ENCODE measurements at regions not wholly inside any gene's neighbourhood (a gene's known extent, or its start where the extent isn't known, plus 50 kb on each side); places are given as distances from the start of the nearest gene placed in this dataset.
"Not testable (repeated sequence)": the region's sequence is repeated elsewhere in the genome, so short reads cannot be mapped to it uniquely, and the experiment has no call there.

DNA sequence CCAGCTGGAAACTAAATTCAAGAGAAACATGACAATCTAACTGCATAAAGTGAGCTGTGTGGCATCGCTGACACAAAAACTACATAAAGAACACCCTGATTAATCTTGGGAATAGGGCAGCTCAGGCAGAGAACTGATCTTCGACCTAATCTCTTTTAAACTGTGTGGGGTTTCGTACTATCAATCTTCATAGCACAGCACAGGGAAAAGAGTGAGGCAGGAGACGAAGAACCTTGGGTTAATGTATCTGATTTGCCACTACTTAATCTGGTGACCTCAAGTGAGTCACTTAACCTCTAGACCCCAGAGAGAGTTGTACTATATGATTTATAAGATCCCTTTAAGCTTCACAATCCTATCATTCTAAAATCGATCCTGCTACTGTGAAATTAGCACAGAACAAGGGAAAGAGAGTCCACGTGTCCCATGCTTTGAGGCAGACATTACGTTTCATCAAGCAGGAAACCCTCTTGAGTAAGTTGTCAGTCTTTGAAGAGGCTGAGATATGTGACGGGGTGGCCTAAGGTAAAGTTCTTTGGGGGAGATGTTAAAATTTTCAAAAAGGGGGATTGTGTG, 519.7 kb downstream of the SOCS6 start:
- H3K4me3 ChIP-seq = no peak overlapping the region

DNA sequence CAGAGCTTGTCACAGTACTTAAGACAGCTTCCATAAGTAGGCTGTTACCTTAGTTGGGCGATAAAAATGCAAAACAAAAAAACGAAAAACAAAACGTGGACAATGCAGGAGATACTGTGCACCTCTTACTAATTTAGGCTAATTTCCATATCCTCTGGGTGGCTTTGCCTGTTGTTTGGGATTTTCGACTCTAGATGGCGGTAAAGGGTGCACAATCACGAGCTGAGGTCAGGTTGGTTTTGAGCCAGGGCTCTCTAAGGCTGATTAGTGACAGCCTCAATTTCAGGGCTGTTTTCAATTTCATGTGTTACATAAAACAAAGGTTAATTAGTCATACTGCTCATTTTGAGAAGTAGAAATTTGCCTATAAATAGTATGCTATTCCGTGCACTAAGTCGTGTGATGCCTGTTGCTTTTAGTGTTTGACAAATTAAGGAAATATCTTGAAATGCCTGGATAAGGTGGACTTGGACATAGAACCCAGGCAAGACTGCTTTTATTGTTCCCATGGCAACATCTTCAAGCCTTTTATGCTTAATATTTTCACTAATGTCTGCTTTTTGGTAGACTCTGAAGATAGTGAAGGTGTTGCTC, 493.1 kb downstream of the SOCS6 start:
- no peak overlapping the region for H3K4me3 ChIP-seq
- no peak overlapping the region for H3K27ac ChIP-seq

More for the DNA sequence above, 519.7 kb downstream of the SOCS6 start:
- no peak overlapping the region for H3K27ac ChIP-seq

DNA sequence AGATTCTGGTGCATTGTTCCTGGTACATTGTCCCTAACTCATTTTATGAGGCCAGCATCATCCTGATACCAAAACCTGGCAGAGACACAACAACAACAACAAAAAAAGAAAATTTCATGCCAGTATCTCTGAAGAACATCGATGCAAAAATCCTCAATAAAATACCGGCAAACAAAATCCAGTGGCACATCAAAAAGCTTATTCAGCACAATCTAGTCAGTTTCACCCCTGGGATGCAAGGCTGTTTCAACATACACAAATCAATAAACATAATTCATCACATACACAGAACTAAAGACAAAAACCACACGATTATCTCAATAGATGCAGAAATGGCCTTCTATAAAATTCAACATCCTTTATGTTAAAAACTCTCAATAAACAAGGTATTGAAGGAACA, 477.4 kb downstream of the SOCS6 start:
- not testable (repeated sequence) for H3K27ac ChIP-seq, H3K4me3 ChIP-seq

DNA sequence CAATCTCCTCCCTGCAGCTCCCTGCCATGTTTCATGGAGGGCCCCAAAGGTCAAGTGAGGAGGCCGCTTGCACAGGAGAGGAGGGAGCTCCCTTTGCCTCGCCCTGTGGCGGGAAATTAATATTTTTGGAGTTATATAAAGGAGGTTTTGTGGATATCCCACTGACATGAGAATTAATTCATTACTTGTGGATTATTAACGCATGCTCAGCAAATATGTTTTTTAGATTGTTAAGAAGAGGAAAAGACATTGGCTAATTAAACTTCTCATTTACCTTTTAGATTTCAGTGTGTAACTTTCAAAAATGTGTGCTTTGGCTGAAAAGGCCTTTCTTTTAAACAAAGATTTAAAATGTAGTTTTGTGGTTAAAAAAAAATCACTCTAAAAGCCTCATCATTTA, 474.0 kb downstream of the SOCS6 start:
- Histone ChIP-seq H3K27ac (no peak overlapping the region), H3K4me3 (no peak overlapping the region)

DNA sequence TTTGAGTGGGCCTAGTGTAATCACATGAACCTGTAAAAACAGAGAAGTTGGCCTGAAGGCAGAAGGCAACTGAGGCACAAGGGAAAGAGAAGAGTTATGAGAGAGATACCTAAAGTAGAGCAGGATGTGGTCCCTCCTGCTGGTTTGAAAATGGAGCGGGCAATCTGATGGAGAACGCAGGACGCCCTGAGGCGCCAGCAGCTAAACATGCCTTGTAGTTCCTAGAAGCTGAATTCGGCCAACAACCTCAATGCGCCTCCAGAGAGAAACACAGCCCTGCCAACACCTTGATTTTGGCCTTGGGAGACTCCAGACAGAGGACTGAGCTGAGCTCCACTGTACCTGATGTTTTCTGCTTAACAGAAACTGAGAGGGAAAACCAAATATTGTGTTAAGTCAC, 469.9 kb downstream of the SOCS6 start:
- no peak overlapping the region for H3K4me3 ChIP-seq
- no peak overlapping the region for H3K27ac ChIP-seq

DNA sequence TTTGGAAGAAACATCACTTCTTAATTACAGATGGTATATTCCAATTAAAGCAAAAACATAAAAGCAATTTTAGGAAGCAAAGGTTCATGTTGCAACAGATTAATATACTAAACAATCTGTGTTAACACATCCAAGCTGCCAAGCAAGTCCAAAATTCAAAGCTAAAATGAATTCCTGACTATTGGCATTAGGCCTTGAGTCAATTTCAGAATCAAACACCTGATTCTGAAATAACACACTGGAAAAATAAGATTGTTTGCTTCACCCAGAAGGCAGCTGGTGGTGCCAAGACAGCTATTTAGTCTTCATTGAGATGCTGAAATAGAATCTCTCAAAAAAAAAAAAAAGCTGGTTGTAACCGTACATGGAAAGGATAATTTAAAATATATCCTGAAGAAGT, 465.6 kb downstream of the SOCS6 start:
- Histone ChIP-seq H3K4me3 (no peak overlapping the region), H3K27ac (no peak overlapping the region)

GRCh38 chr18:70732916-70733315, 444.1 kb downstream of the SOCS6 start:
- no peak overlapping the region for H3K4me3 ChIP-seq
- H3K27ac ChIP-seq = no peak overlapping the region

DNA sequence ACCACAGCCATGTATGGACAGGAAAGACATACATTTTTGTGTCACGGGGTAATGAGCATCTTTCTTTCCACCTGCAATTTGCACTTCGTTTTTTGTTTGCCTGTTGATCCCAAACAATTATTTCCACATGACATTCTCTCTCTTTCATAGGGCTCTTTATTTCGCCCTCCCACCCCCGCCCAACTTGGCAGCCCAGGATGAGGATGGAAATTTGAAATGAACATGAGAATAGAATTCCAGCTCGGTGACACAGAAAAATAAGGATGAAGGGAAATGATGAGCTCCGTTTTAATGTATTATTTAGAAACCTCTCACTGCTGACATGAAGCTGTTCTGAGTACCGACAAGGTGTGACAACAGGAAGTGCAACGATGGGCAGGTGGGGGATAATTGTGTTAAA, 443.3 kb downstream of the SOCS6 start:
- H3K4me3 ChIP-seq = no peak overlapping the region

GRCh38 chr18:70720607-70721006, 431.8 kb downstream of the SOCS6 start:
- Histone ChIP-seq H3K27ac (no peak overlapping the region), H3K4me3 (no peak overlapping the region)

More for the DNA sequence above, 443.3 kb downstream of the SOCS6 start:
- no peak overlapping the region for H3K27ac ChIP-seq

GRCh38 chr18:70709720-70710119, 420.9 kb downstream of the SOCS6 start:
- H3K4me3 ChIP-seq = no peak overlapping the region
- no peak overlapping the region for H3K27ac ChIP-seq

DNA sequence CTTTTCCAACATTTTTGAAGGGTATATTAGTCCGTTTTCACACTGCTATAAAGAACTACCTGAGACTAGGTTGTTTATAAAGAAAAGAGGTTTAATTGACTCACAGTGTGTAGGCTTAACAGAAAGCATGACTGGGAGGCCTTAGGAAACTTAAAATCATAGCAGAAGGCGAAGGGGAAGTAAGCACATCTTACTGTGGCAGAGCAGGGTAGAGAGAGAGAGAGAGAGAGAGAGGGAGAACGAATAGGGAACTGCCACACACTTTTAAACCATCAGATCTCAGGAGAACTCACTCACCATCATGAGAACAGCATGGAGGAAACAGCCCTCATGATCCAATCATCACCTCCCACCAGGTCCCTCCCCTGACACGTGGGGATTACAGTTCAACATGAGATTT, 420.3 kb downstream of the SOCS6 start:
- H3K4me3 ChIP-seq = no peak overlapping the region
- no peak overlapping the region for H3K27ac ChIP-seq

DNA sequence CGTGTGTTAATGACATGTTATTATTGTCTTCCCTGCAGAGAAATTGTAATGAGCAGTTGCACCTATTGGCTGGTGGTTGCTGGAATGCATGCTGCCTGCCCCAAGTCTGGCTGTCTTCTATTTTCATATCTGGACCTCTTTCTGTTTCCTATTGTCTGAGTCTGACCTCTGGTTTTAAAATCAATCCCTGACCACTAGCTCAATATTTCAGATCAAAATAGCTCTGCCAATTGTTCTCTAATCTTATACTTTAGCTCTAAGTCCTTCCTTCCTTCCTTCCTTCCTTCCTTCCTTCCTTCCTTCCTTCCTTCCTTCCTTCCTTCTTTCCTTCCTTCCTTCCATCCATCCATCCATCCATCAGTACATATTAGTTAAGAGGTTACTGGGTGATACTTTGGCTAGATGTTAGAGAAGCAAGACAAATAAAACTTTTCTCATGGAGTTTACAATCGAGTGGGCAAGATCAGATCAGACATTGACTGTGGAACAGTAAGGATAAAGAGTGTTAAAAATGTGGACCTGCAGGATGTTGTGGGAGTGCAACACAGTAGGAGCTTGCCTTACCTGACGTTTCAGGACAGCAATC, 417.1 kb downstream of the SOCS6 start:
- Histone ChIP-seq H3K4me3 (no peak overlapping the region), H3K27ac (no peak overlapping the region)

DNA sequence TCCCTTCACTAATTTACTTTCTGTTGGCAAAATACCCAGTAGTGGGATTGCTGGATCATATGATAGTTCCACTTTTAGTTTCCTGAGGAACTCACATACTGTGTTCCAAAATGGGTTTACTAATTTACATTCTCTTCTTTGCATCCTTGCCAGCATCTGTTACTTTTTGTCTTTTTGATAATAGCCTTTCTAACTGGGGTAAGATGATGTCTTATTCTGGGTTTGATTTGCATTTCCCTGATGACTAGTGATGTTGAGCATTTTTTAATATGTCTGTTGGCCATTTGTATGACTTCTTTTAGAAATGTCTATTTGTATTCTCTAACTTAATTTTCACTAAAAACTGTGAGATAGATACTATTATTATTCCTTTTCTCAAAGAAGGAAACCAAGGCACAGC, 411.7 kb downstream of the SOCS6 start:
- no peak overlapping the region for H3K4me3 ChIP-seq
- H3K27ac ChIP-seq = no peak overlapping the region

GRCh38 chr18:70698574-70698973, 409.7 kb downstream of the SOCS6 start:
- Histone ChIP-seq H3K4me3 (no peak overlapping the region), H3K27ac (no peak overlapping the region)

GRCh38 chr18:70693246-70693645, 404.4 kb downstream of the SOCS6 start:
- H3K4me3 ChIP-seq = no peak overlapping the region
- H3K27ac ChIP-seq = no peak overlapping the region

GRCh38 chr18:70689765-70690164, 400.9 kb downstream of the SOCS6 start:
- H3K27ac ChIP-seq, H3K4me3 ChIP-seq: not testable (repeated sequence)

DNA sequence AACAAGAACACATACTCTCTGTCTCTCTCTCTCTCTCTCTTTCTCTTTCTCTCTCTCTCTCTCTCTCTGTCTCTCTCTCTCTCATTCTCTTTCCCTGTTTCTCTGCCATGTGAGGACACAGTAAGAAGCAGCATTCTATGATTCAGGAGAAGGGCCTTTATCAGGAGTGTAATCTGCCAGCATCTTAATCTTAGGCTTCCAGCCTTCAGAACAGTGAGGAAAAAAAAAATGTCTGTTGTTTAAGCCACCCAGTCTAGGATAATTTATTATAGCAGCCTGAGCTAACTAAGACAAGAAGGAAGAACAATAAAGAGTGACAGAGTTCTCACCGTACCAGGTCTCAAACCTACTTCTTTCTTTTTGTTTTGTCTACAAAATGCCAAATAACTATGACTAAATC, 399.4 kb downstream of the SOCS6 start:
- H3K4me3 ChIP-seq = no peak overlapping the region
- H3K27ac ChIP-seq = no peak overlapping the region

- Histone ChIP-seq H3K27ac (no peak overlapping the region), H3K4me3 (no peak overlapping the region)
These were observed 396.0 kb downstream of the SOCS6 start for GRCh38 chr18:70684821-70685220.

- H3K27ac ChIP-seq = peak overlapping the region in 1 of 21 experiments; percentile 25
- H3K4me3 ChIP-seq = no peak overlapping the region
These were observed 394.4 kb downstream of the SOCS6 start for GRCh38 chr18:70683263-70683662.

DNA sequence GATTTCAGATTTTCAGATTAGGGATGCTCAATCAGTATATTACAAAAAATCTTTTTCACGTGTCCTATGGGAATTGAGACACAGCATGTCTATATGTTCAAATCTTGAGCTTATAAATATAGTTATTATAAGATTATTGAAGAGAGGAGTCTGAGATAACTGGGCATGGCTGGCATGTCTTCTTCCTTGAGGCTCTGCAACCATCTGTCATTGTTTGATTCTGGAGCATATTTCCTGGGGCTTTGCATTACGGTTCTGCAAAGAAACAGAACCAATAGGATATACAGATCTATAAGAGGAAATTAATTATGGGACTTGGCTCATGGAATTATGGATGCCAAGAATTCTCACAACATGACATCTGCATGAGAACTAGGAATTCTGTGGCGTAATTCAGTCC, 386.1 kb downstream of the SOCS6 start:
- H3K4me3 ChIP-seq = no peak overlapping the region

GRCh38 chr18:70673831-70674230, 385.0 kb downstream of the SOCS6 start:
- H3K4me3 ChIP-seq = no peak overlapping the region
- peak overlapping the region in 3 of 21 experiments; percentile 10 to 81 (median 55) for H3K27ac ChIP-seq

More for the DNA sequence above, 386.1 kb downstream of the SOCS6 start:
- H3K27ac ChIP-seq = no peak overlapping the region

- Histone ChIP-seq H3K27ac (peak overlapping the region in 6 of 21 experiments; percentile 39 to 81 (median 50)), H3K4me3 (no peak overlapping the region)
These were observed 383.7 kb downstream of the SOCS6 start for GRCh38 chr18:70672581-70672980.

Measured in skin epidermis (tissue), 12 donors.